Lung microvascular endothelial cell (primary cell): ENCODE measurements at regions not wholly inside any gene's neighbourhood (a gene's known extent, or its start where the extent isn't known, plus 50 kb on each side); places are given as distances from the start of the nearest gene placed in this dataset.

Source experiments
- DNase-seq, 2 donors: peaks; one replicate each; pipeline versions ENCODE4 v3.0.0 to v3.0.0-alpha.2; 2010; ENCODE audit warnings: low read depth in 2 of 2

DNA sequence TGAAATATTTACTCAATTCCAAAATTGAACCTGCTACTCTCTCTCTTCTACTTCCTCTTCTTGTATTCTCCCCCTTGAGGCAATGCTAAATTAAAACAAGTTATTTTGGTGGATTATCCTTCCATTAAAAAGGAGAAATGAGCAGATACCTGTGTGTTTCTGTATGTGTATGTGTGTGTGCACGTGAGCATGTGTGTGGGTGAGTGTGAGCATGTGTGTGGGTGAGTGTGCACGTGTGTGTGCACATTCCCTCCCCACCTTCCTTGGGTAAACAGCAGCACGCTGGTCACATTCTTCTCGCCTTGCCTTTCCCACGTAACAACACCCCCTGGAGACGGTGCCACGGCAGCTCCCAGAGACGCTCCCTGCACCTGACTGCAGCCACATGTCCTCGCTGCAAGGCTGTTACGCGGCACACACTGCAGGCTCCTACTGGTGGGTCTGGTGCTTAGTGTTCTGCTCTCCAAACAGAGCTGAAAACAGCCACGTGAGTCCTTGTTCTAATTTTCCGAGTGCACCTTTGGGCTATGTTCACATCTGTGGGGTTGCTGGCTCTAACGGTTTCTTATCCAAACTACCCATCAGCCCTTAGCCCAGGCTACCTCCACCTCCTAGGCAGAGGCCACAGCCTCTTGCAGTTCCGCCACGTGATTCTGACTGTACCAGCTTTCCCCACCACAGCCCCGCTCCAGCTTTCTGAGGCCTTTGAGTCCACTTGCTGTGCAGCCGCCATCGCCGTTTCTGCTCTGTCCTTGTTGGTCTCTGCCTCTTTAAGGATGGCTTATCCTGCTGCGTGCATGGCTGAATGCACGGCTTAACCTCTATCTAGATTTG is 123.4 kb downstream of the CTTN start:
- DNase-seq = no peak

DNA sequence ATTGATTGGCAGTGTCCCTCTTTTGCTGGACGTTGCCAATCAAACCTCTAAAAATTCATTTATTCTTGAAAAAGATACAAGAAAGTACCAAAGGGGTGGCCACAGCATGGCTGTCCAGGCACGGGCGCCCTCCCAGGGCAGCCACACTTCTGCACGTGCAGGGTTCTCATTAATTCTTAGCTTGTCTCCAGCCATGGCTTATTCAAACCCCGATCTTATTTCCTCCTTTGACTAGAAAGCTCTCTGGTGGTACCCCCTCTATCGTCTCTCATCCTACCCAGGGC is 123.9 kb downstream of the CTTN start:
- DNase-seq = no peak

DNA sequence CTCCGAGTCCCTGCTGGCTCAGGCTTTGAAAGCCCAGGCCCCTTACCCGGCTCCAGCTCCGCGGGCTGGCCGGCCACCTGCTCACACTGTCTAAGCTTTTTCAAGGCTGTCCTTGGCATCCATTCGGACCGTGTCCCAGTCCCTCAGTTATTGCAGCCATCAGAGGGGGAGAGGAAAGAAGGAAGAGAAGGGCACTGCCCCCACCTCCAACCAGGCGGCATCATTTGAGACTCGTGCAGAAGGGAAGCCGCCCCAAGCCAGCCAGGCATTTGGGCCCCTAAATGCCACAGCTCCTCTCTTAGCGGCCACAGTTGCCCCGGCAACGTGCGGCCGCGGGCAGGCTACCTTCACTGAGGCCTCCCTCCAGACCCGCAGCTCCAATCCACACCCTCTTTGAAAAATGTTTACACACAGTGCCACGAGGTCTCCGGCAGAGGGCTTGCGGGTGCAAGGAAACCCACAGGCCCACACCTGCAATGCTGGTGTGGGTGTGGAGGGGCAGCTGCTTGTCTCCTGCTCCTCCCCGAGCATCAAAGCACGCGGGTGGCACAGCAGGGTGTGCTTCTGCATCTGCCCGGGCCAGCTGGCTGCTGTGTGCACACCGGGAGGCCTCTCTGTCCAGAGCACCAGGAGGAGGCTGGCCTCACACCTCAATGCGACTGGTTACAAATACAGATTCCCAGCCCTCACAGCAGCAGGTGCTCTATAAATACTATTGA is 124.4 kb downstream of the CTTN start:
- DNase-seq = no peak

DNA sequence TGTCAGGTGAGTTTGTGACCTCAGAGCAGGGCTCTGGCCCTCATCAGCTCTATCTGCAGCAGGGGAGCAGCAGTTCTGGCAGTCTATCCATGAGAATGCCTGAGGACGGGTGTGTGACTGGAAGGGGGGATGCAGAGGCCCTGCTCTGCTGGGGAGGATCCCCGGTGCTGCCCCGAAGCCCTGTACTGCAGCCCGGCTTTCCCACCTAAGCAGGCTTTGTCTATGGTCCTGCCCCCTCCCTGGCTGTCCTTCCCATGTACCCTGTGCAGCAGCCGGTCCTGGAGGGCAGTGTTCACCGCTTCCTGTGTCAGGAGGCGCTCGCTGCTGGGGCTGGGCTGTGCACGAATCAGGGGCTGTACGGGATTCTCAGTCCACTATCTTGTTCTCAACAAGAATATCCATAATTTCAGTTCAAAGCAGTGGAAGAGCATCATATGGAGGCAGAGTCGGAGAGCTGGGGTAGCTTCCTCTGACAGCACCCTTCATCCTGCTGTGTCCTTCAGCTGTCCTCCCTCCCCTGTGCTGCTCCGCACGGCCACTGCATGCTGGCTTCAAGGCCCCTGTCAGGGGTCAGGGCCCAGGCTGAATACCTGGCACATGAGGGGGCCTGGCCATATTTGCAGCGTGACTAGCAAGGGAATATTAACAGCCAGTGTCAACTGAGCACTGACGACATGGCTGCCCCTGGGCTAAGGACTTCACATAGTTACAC is 125.2 kb downstream of the CTTN start:
- no peak for DNase-seq

DNA sequence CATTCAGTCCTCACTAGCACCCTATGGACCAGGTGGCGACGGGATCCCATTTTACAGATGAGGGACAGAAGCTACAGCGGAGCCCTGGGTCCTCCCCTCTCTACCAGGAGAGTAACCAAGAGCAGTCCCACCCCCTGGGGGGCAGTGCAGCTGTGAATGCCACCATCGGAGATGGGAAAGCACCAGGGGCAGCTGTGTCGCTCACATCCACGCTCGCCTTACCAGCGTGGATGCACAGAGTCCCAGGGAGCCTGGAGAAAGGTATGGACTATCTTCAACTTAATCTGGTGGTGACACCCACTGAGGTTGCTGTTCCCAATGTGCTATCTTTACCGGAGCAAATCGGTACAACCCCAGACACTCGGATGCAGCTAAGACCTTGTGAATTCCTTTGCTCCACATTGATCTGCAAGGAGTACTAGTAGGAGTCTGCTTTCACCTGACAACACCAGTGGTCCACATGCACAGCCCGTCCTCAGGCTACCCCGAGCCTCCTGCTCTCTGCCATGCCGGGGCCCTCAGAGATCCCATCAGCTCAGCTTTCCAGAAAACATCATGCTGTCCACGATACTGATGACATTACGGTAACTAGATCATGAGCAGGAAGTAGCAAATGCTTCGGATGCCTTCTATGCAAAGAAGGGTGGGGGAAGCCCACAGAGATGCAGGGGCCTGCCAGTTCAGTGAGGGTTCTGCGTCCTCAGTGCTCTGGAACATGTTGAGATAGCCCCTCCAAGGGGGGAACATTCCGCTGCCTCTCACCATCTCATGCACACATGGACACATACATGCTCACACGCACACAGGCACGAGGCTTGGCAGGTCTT is 126.0 kb downstream of the CTTN start:
- DNase-seq = no peak

DNA sequence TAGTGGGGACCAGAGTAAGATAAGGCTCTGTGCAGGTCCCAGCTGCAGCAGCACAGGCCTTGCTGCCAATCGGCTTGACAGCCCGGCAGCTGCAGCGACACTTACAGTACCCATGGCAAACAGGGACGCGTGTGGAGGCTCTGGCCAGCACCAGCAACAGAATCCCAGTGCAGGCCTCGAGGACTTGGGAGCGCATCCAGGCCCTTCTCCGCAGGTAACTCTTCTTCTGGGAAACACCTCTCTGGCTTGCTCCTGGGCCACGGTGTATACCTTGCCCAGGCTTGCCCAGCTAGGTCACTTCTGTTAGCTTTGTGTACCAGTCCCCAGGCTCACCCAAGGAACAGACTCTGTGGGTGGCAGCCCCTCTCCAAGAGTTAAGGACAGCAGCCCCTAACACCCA is 126.7 kb downstream of the CTTN start:
- no peak for DNase-seq

DNA sequence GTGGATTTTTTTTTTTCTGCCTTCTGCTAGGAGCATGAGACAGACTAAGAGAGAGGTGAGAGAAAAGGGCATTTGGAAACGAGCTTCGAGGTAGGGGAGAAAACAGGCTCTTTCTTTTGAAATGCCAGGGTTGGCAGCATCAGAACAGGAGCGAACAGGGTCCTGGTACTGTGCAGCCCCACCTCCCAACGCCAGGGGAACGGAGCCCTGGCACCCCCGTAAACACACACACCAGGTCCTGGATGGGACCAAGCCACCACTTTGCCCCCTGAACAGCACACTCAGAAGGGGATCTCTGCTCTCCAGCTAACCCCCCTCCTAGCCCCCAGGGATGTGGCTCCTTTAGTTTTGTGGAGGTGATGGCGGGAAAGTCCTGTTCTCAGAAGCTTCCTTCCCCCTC is 127.1 kb downstream of the CTTN start:
- DNase-seq = no peak

DNA sequence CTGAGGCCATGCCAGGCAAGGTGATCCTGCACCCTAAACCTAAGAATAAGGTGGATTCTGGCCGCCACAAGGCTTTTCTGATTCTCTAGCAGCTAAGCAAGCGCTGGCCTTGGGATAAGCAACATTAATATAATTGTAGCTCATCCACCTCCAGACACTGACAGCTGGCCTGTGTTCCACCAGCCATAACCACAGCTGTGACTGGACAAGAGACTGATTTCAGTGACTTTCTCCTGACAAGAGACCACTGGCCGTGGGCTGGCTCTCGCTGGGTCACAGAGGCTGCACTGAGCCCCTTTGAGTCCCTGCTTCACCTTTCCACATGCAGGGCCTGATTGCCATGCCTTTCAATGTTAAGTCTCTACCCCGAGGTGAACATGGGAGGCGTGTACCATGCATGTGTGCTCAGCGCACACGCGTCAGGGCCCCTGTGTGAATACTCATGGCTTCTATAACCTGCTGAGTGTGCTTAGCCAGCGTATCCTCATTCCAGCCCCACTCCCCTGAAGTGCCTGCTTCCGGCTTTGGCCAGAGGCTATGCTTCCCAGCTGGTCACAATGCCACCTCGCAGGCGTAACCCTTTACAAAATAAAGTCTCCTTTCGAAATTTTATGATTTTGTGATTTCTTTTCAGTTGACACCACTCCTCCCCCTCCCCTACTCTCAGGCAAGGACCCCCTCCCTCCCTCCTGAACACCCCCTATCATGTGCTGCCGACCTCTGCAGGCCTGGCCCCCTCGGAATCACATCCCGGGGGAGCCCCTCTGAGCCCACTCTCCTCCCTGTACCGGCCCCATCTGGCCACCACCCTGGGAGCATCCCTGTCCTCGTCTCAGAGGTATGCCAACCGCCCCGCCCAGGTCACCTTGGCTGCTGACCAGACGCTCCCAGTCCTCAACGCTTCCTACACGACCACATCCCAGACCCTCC is 128.1 kb downstream of the CTTN start:
- DNase-seq = no peak

DNA sequence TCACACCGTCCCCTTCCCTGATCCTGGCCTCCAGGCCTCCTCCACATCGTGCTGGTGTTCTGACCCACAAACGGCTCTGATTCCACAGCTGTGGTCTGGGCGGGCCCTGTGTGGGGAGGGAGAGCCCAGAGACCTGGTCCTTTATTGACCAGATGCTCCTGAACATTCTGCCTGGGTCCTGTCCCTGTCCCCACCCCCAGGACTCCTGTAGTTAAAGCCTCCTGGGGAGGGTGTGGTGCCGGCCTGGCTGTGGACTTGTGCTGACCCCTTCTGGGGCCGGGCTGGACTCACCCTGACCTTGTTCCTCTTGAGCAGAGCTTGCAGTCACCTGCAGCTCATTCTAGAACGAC is 128.7 kb downstream of the CTTN start:
- DNase-seq = no peak

DNA sequence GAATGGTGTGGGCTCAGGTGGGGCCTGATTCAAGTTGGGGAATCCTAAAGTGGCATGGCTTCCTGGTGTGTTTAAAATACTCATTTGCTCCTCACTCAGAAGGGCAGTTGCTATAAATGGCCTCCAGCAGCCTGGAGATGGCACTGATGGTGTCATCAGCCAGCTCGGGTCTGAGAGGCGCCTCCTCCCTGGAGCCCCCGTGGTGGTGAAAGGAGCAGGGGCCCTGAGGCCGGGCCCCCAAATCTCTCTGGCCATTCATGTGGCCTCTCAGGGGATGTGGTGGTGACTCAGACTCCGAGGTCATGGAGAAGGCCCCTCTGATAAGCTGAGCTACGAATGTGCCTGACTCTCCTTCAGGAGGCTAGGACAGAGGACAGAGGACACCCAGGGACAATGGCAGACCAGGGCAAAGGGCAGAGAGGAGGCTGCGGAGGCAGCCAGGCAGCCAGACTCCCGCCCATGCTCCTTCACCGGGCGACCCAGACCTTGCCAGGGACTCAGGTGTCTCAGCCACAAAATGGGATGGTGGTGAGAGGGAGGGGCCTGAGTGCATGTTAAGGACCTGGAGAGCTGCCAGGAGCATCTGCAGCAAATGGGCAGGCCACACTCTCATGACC is 129.2 kb downstream of the CTTN start:
- DNase-seq = no peak

DNA sequence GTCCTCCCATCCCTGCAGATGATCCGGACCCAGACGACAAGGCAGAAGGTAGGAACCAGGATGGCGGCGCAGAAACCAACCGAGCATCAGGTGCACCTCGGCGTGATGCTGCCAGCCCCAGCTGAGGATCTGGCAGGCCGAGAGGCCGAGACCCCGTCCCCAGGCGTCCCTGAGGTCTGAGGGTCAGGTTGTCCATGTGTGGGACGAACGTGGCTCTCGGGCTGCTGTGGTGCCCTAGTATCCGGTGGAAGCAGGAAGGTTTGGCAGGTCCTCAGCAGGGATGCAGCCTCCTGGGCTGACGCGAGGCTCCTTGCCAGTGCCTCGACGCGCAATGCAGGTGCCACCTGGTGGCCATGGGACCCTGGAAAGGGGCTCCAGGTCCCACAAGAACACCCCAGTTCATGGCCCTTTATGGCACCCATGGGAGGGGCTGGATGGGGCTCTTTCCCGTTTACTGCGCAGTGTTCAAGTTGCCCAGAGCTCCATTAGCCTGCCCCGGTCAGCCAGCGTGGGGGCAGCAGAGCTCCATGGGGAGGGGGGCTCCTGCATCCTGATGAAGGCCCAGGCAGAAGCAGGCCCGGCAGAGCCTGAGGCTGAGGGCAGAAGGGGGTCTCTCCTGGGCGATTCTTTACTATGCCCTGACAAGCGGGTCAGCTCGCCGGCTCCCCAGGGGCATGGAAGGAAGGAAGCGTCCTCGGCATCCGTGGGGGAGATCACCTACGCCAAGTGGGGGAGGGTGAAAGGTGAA is 129.9 kb downstream of the CTTN start:
- no peak for DNase-seq

DNA sequence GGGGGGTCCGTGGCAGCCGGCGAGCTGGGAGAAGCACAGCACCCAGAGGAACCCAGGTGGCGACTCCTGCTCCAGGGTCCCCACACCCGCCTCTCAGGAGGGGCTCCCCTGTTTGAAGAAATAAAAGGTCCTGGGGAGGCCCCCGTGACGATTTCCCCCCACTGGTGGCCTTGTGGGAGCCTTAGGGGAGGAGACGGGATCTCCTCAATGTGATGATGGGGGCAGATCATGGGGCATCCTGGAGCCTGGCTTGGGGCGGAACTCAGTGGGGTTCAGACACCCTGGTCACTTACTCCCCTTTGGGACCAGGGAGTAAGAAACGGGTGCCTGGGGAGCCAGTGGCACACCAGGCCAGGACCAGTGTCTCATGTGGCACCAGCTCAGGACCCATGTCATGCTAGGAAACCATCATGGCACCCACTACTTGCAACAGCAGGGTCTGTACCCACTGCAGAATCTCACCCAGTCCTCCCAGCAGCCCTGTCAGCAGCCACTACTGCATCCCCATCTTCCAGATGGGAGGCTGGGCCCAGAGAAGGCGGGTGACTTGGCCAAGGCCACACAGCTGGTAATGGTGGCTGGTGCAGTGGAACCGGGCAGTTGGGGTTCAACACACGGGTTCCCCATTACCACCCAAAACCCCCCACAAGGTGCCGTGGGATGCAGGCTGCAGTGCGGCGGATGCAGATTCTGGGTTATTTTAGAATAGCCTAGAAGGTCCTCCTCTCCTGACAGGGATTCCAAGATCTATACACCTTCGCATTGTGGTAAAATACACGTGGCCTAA is 130.7 kb downstream of the CTTN start:
- no peak for DNase-seq

DNA sequence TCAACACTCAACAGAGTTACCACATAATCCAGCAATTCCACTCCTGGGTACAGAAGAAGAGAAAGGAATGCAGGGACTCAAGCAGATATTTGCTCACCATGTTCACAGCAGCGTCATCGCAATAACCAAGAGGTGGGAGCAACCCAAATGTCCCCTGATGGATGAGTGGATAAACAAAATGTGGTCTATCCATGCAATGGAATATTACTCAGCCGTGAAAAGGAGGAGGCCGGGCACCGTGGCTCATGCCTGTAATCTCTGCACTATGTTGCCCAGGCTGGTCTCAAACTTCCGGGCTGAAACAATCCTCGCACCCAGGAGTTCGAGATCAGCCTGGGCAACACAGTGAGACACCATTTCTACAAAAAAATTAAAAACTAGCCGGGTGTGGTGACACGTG is 131.7 kb downstream of the CTTN start:
- DNase-seq = no peak

DNA sequence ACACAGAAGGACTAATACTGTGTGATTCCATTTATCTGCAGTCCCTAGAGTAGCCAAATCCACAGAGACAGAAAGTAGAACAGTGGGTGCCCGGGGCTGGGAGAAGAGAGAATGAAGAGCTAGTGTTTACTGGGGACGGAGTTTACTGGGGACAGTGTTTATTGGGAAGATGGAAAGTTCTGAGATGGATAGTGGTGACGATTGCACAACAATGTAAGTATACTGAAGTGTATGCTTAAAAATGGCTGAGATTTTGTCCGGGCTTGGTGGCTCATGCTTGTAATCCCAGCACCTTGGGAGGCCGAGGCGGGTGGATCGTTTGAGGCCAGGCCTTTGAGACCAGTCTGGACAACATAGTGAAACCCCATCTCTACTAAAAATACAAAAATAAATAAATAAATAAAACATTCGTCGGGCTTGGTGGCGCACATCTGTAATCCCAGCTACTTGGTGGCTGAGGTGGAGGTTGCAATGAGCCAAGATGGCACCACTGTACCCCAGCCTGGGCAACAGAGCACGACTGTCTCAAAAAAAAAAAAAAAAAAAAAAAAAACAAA is 132.4 kb downstream of the CTTN start:
- no peak for DNase-seq

DNA sequence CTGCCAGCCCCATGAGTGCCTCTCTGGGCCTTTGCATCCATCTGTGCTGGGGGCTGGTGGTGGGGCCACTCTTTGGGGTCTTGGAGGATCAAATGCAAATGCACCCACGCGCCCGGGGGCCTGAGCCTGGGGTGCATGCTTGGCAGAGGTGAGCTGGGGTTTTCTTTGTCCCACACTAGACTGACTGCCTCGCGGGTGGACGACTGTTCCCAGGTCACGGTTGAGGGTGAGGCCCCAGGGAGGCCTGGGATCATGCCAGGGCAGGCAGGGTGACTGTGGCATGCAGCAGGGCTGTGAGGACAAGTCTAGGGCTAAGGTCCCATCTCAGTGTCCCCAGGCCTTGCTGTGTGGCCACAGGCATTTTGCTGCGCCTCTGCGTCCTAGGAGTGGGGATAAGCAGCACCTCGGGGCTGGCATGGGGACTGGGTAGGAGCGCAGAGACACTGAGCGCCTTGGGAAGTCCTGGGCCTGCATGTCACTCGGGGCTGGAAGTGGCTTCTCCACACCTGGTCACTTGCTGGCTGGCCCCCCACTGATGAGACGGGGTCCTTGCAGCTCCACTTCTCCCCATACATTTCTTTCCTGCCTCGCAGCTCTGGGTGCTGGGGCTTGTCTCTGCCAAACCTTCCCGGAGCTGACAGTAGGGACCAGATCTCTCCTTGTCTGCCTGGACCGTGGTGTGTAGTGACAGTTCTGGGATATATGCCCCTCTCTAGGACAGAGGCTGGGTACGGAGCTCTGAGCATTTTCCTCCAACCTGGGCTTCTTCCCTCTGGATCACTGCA is 133.1 kb downstream of the CTTN start:
- no peak for DNase-seq

DNA sequence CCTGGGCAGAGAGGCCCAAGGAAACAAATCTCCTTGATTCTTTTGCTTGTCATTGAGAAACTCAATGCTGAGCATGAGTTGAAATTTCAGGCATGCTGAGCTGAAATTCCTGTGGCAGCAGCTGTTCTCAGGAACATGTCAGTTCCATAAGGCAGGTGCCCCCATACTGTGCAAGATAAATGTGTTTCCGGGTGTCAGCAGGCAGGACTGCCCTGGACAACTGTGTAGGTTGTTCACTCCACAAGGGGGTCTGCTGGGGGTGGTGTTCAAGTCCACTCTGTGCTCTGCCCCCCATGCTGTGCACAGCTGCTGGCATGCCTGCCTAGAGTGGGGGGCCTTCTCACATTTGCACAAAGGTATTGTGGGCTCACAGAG is 133.7 kb downstream of the CTTN start:
- DNase-seq = no peak

DNA sequence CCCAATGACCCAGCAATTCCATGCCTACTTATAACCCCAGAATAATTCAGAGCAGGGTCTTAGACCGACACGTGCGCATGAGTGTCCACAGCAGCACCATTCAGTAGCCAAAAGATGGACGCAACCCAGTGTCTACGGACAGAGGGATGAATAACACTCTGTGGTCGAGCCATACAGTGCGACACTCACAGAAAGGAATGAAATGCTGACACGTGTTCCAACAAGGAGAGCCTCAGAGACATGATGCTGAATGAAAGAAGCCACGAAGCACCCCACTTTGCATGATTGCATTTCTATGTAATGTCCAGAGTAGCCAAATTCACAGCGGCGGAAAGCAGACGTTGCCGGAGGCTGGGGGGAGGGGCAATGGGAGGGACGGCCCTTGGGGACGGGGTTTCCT is 134.4 kb downstream of the CTTN start:
- DNase-seq = no peak
